ENCODE measurements at regions not wholly inside any gene's neighbourhood (a gene's known extent, or its start where the extent isn't known, plus 50 kb on each side); places are given as distances from the start of the nearest gene placed in this dataset.

GRCh38 chr1:198400063-198400462, 140.4 kb downstream of the ATP6V1G3 start:
- Histone ChIP-seq H3K4me1 (replicated peaks; ENCODE audit: insufficient read depth) (no peaks in the 10 kb centered on the region), H3K27ac (no peak overlapping the region), H3K79me2 (ENCODE audit: low read depth) (no peaks in the 10 kb centered on the region), H3K9me3 (ENCODE audit: insufficient read depth, low read depth) (no peaks in the 10 kb centered on the region; the same call in 1 of the 2 replicates), H3F3A (ENCODE audit: insufficient read depth, low read depth) (no peaks in the 10 kb centered on the region), H3K4me2 (no peak overlapping the region), H4K20me1 (ENCODE audit: insufficient read depth) (no peaks in the 10 kb centered on the region), H3K27me3 (ENCODE audit: insufficient read depth, low read depth) (no peaks in the 10 kb centered on the region), H3K4me3 (no peak overlapping the region), H3K36me3 (ENCODE audit: low read depth) (no peaks in the 10 kb centered on the region), H2AFZ (no peak overlapping the region), H3K9me2 (ENCODE audit: insufficient read depth) (no peaks in the 10 kb centered on the region)
- ChIA-PET CTCF (no interaction called here), POLR2A (ENCODE audit: unreplicated experiment) (interaction anchor here (0.7 kb wide), 1 partner anchor 1876 kb away, joined by 3 read pairs; no protein-coding TSS in a partner anchor)
- TF ChIP-seq EZH2 (IDR thresholded peaks at IDR 0.05; ENCODE audit: low read depth) (no peak), CTCF (conservative IDR thresholded peaks at IDR 0.05) (no peak)
- intact Hi-C loops (cut with micrococcal nuclease; ENCODE audit: unreplicated experiment): no loop called here
- no peak for DNase-seq
- BruUV-seq (replicated peaks): no TSS peak

DNA sequence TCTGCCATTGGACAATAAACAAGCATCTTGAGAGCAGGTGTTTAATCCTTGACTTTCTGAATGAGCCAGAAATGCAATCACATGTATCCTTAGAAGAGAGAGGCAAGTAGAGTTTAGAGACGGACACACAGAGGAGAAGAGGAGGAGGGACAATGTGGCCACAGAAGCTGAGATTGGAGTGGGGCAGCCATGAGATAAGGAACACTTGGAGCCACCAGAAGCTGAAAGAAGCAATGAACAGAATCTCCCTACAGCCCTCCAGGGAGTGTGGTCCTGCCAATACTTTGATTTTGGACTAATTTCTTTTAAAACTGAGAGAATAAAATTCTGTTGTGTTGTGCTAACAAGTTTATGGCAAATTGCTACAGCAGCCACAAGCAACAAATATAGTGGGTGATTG, 141.0 kb downstream of the ATP6V1G3 start:
- Histone ChIP-seq H3K9me3 (ENCODE audit: insufficient read depth, low read depth) (no peaks in the 10 kb centered on the region; the same call in 1 of the 2 replicates), H3F3A (ENCODE audit: insufficient read depth, low read depth) (no peaks in the 10 kb centered on the region), H2AFZ (no peak overlapping the region), H3K27ac (no peak overlapping the region), H3K4me1 (replicated peaks; ENCODE audit: insufficient read depth) (no peaks in the 10 kb centered on the region), H3K4me3 (no peak overlapping the region), H3K9me2 (ENCODE audit: insufficient read depth) (no peaks in the 10 kb centered on the region), H3K79me2 (ENCODE audit: low read depth) (no peaks in the 10 kb centered on the region), H4K20me1 (ENCODE audit: insufficient read depth) (no peaks in the 10 kb centered on the region), H3K36me3 (ENCODE audit: low read depth) (no peaks in the 10 kb centered on the region), H3K4me2 (no peak overlapping the region), H3K27me3 (ENCODE audit: insufficient read depth, low read depth) (no peaks in the 10 kb centered on the region)
- ChIA-PET POLR2A (ENCODE audit: unreplicated experiment) (no interaction called here), CTCF (no interaction called here)
- TF ChIP-seq EZH2 (IDR thresholded peaks at IDR 0.05; ENCODE audit: low read depth) (no peak), CTCF (conservative IDR thresholded peaks at IDR 0.05) (no peak)
- intact Hi-C loops (cut with micrococcal nuclease; ENCODE audit: unreplicated experiment): no loop called here
- BruUV-seq (replicated peaks): no TSS peak
- no peak for DNase-seq

GRCh38 chr1:198397208-198397808, 143.2 kb downstream of the ATP6V1G3 start:
- no peaks in the 10 kb centered on the region for H3K36me3 ChIP-seq (ENCODE audit: low read depth)
- no peaks in the 10 kb centered on the region for H3F3A ChIP-seq (ENCODE audit: insufficient read depth, low read depth)
- DNase-seq: no peak
- no peaks in the 10 kb centered on the region for H4K20me1 ChIP-seq (ENCODE audit: insufficient read depth)
- no peak overlapping the region for H3K4me2 ChIP-seq
- POLR2A ChIA-PET (ENCODE audit: unreplicated experiment): no interaction called here
- H3K9me2 ChIP-seq (ENCODE audit: insufficient read depth): no peaks in the 10 kb centered on the region
- no peak for TF ChIP-seq EZH2 (IDR thresholded peaks at IDR 0.05; ENCODE audit: low read depth)
- TF ChIP-seq CTCF (conservative IDR thresholded peaks at IDR 0.05): no peak
- no peak overlapping the region for H3K4me3 ChIP-seq
- CTCF ChIA-PET: no interaction called here
- H3K4me1 ChIP-seq (replicated peaks; ENCODE audit: insufficient read depth): no peaks in the 10 kb centered on the region
- no peaks in the 10 kb centered on the region for H3K79me2 ChIP-seq (ENCODE audit: low read depth)
- no peaks in the 10 kb centered on the region for H3K27me3 ChIP-seq (ENCODE audit: insufficient read depth, low read depth)
- no peaks in the 10 kb centered on the region for H3K9me3 ChIP-seq (ENCODE audit: insufficient read depth, low read depth)
- intact Hi-C loops (cut with micrococcal nuclease; ENCODE audit: unreplicated experiment): no loop called here
- no TSS peak for BruUV-seq (replicated peaks)
- no peak overlapping the region for H2AFZ ChIP-seq
- no peak overlapping the region for H3K27ac ChIP-seq
